Upper lobe of right lung (tissue), 1 donor: ENCODE measurements at regions not wholly inside any gene's neighbourhood (a gene's known extent, or its start where the extent isn't known, plus 50 kb on each side); places are given as distances from the start of the nearest gene placed in this dataset.

Source experiments
- ATAC-seq: fragments of 200-7000 bp; cut with Tn5 transposase; one replicate; pipeline ENCODE4 v1.9.1; 2020; ENCODE audit warnings: mild to moderate bottlenecking, moderate library complexity
- DNase-seq: peaks from one replicate; pipeline ENCODE4 v3.0.0-alpha.2; 2020
- H3K27ac ChIP-seq: fragments of 200-600 bp; one replicate; pipeline ENCODE4 v1.8.0; 2022
- H3K27me3 ChIP-seq: fragments of 200-600 bp; one replicate; pipeline ENCODE4 v1.8.0; 2022; ENCODE audit warnings: mild to moderate bottlenecking
- H3K36me3 ChIP-seq: fragments of 200-600 bp; one replicate; pipeline ENCODE4 v1.8.0; 2022
- H3K4me1 ChIP-seq: fragments of 200-600 bp; one replicate; pipeline ENCODE4 v1.8.0; 2022
- H3K4me3 ChIP-seq: fragments of 200-600 bp; one replicate; pipeline ENCODE4 v1.8.0; 2022; ENCODE audit warnings: mild to moderate bottlenecking
- H3K9me3 ChIP-seq: fragments of 200-600 bp; one replicate; pipeline ENCODE4 v1.8.0; 2022
- intact Hi-C: fragments of 100-400 bp; cut with DNase I; formaldehyde crosslinking; loops from one replicate; pipeline ENCODE4 v1.11.0; 2022
- TF ChIP-seq, protein P1 (sequence below): fragments of 200-600 bp; IDR thresholded peaks from one replicate; pipeline ENCODE4 v1.8.0; 2022; ENCODE audit warnings: antibody characterized with exemption
- donor health status: DM: no; HTN: yes; CAD: no; lungs with severe emphysema.

DNA sequence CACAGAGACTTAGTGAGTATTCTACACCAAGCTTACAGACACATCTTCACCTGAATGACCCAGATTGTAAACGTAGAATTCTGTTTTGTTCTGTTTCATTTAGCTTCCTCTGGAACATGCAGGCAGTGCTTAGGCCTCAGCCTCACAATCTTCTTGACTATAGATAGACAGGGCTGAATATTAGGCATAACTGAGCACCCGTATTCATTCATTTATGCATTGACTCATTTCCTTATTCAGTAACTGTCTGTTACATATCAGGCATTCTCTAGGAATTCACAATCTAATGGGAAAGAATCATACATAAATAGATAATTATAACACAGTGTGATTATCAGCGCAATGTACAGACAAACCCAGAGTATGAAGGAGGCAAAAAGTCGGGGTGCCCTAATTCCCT is 124.9 kb upstream of the ETAA1 start:
- no peak for DNase-seq
- Histone ChIP-seq H3K27ac (no peak overlapping the region), H3K27me3 (no peaks in the 10 kb centered on the region), H3K9me3 (no peaks in the 10 kb centered on the region), H3K4me1 (no peaks in the 10 kb centered on the region), H3K4me3 (no peak overlapping the region), H3K36me3 (no peaks in the 10 kb centered on the region)
- TF ChIP-seq, protein P1, sequence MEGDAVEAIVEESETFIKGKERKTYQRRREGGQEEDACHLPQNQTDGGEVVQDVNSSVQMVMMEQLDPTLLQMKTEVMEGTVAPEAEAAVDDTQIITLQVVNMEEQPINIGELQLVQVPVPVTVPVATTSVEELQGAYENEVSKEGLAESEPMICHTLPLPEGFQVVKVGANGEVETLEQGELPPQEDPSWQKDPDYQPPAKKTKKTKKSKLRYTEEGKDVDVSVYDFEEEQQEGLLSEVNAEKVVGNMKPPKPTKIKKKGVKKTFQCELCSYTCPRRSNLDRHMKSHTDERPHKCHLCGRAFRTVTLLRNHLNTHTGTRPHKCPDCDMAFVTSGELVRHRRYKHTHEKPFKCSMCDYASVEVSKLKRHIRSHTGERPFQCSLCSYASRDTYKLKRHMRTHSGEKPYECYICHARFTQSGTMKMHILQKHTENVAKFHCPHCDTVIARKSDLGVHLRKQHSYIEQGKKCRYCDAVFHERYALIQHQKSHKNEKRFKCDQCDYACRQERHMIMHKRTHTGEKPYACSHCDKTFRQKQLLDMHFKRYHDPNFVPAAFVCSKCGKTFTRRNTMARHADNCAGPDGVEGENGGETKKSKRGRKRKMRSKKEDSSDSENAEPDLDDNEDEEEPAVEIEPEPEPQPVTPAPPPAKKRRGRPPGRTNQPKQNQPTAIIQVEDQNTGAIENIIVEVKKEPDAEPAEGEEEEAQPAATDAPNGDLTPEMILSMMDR, result no peak
- no peak for ATAC-seq
- intact Hi-C loops, result no loop called here

DNA sequence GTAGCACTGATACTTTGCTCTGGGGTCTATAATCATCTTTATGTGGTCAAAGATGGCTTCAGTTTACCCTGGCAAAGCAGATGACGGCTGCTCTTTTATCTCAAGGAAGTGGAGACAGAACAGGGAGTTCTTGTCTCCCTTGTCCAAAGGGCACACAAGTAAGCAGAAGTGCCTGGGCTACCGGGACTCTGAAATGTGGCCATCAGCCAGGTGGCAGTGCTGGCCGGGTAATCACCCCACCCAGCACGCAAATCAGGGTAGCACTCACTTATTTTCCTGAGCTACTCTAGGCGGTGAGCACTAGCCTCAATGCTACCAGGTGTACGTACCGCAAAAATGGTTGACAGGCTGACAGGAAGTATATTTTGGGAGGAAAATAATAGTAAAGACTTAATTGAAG is 119.7 kb upstream of the ETAA1 start:
- intact Hi-C loops, result no loop called here
- ATAC-seq (peak; percentile 36), DNase-seq (no peak)

DNA sequence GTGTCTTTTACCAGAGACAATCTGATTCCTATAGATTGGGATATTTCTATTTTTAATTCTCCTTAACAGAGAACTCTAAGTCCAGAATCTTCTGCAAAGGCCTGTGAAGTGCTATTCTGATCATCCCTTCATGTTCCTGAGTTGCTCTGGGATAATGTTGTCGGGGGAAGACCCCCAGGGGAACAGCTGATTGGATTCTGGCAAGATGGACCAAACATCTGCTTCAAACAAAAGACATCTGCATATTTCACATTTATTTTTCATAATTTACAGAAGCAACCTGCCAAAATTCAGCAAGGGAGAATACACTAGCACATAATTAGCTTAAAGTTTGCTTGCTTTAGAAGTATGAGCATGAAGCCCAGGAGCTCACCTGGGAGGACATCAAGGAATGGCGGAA is 116.0 kb upstream of the ETAA1 start:
- TF ChIP-seq, protein P1, result no peak
- ATAC-seq, result no peak
- Histone ChIP-seq H3K27ac (no peak overlapping the region), H3K9me3 (no peaks in the 10 kb centered on the region), H3K27me3 (no peaks in the 10 kb centered on the region), H3K36me3 (no peaks in the 10 kb centered on the region), H3K4me3 (no peak overlapping the region), H3K4me1 (no peaks in the 10 kb centered on the region)
- intact Hi-C loops, result no loop called here
- no peak for DNase-seq

More for the DNA sequence above, 119.7 kb upstream of the ETAA1 start:
- TF ChIP-seq, protein P1, result no peak
- H3K4me1 ChIP-seq, result no peaks in the 10 kb centered on the region
- no peak overlapping the region for H3K4me3 ChIP-seq
- no peak overlapping the region for H3K27ac ChIP-seq
- H3K27me3 ChIP-seq, result no peaks in the 10 kb centered on the region
- no peaks in the 10 kb centered on the region for H3K36me3 ChIP-seq
- H3K9me3 ChIP-seq, result no peaks in the 10 kb centered on the region

DNA sequence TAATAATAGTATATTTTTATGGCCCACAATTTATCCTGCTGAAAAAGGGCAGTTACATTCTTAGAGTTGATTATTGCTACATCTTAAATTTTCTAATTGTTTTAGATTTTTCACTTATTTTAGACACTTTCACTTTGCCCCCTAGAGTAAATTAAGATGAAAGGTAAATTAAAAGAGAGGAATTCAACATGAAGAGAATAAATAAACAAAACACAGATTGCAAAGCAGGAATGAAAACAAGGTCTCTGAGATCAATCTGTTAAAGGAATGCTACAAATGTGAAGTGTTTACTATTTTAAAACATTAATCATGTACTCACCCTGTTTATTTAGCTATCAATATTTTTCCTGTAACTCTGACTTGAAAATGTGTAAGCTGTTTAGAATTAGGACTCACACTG is 113.5 kb upstream of the ETAA1 start:
- Histone ChIP-seq H3K4me1 (no peaks in the 10 kb centered on the region), H3K27ac (no peak overlapping the region), H3K36me3 (no peaks in the 10 kb centered on the region), H3K9me3 (no peaks in the 10 kb centered on the region), H3K4me3 (no peak overlapping the region), H3K27me3 (no peaks in the 10 kb centered on the region)
- no peak for DNase-seq
- ATAC-seq, result no peak
- TF ChIP-seq, protein P1, result no peak
- intact Hi-C loops, result no loop called here

DNA sequence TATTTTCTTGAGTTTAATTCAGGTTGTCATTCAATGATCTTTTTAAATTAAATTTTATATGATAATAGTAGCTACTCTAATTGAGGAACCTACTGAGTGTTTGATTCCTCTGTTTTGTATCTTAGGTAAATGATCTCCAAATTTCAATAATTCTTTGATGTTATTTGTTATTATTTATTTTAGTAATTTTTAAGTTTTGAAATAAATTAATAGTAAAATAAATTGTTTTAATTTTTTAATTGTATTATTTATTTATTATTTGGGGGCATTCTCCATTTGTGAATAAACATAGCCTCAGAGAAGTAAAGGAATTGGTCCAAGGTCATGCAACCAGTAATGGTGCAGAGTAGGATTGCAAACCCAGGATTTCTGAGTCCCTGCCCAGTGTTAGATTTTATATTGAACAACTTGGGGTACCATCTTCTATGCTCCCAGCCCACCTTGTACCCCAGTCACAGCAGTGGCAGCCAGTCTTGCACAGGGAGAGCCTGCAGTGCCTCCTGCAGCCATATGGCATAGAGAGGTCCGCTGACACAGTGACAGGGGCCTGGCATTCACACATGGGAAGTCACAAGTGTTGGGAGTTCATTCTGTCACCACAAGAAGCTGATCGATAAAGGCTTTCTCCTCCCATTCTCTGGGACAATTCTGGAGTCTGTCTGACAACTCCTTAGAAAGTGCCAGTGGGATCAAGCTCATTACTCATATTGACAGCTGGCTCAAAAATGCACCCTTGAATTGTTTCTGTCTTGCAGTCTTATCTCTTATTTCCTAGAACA is 110.0 kb upstream of the ETAA1 start:
- TF ChIP-seq, protein P1, result no peak
- H3K4me3 ChIP-seq, result no peak overlapping the region
- no peak for ATAC-seq
- H3K9me3 ChIP-seq, result no peaks in the 10 kb centered on the region
- no peak overlapping the region for H3K27ac ChIP-seq
- intact Hi-C loops, result no loop called here
- no peaks in the 10 kb centered on the region for H3K36me3 ChIP-seq
- H3K27me3 ChIP-seq, result no peaks in the 10 kb centered on the region
- no peak for DNase-seq
- H3K4me1 ChIP-seq, result no peaks in the 10 kb centered on the region
